HG02571 (cell line): ENCODE measurements at regions not wholly inside any gene's neighbourhood (a gene's known extent, or its start where the extent isn't known, plus 50 kb on each side); places are given as distances from the start of the nearest gene placed in this dataset.
"Not testable (repeated sequence)": the region's sequence is repeated elsewhere in the genome, so short reads cannot be mapped to it uniquely, and the experiment has no call there.

Experiments
- ATAC-seq: cut with Tn5 transposase; IDR thresholded peaks from one replicate; pipeline ENCODE4 v1.9.1; 2021; ENCODE audit warnings: mild to moderate bottlenecking, moderate library complexity; ENCODE audit not compliant: unreplicated experiment

- ATAC-seq = no peak
These were observed 1183.2 kb upstream of the CELF2 start for GRCh38 chr10:9834434-9834833.

GRCh38 chr10:9845075-9845474 is 1172.6 kb upstream of the CELF2 start:
- ATAC-seq = no peak

- ATAC-seq = no peak
These were observed 1169.4 kb upstream of the CELF2 start for GRCh38 chr10:9848278-9848677.

GRCh38 chr10:9848981-9849380 is 1168.7 kb upstream of the CELF2 start:
- ATAC-seq = no peak

GRCh38 chr10:9850415-9850814 is 1167.3 kb upstream of the CELF2 start:
- ATAC-seq = no peak

GRCh38 chr10:9851808-9852207 is 1165.9 kb upstream of the CELF2 start:
- ATAC-seq = no peak

- no peak for ATAC-seq
These were observed 1164.0 kb upstream of the CELF2 start for GRCh38 chr10:9853405-9854355.

- not testable (repeated sequence) for ATAC-seq
These were observed 1162.2 kb upstream of the CELF2 start for GRCh38 chr10:9855451-9855850.

GRCh38 chr10:9858816-9859215 is 1158.9 kb upstream of the CELF2 start:
- ATAC-seq = no peak

GRCh38 chr10:9860045-9860444 is 1157.6 kb upstream of the CELF2 start:
- no peak for ATAC-seq

- no peak for ATAC-seq
These were observed 1154.0 kb upstream of the CELF2 start for GRCh38 chr10:9863559-9864121.

- no peak for ATAC-seq
These were observed 1149.2 kb upstream of the CELF2 start for GRCh38 chr10:9868499-9868898.

- ATAC-seq = no peak
These were observed 1148.5 kb upstream of the CELF2 start for GRCh38 chr10:9869205-9869604.

- ATAC-seq = no peak
These were observed 1148.0 kb upstream of the CELF2 start for GRCh38 chr10:9869606-9870176.

- no peak for ATAC-seq
These were observed 1142.3 kb upstream of the CELF2 start for GRCh38 chr10:9875353-9875752.

GRCh38 chr10:9877978-9878377 is 1139.7 kb upstream of the CELF2 start:
- no peak for ATAC-seq

GRCh38 chr10:9878383-9878782 is 1139.3 kb upstream of the CELF2 start:
- ATAC-seq = no peak

GRCh38 chr10:9885761-9886160 is 1131.9 kb upstream of the CELF2 start:
- ATAC-seq = no peak

GRCh38 chr10:9886772-9887171 is 1130.9 kb upstream of the CELF2 start:
- no peak for ATAC-seq

GRCh38 chr10:9895453-9895852 is 1122.2 kb upstream of the CELF2 start:
- no peak for ATAC-seq

- no peak for ATAC-seq
These were observed 1121.7 kb upstream of the CELF2 start for GRCh38 chr10:9895981-9896380.
